ENCODE measurements at regions not wholly inside any gene's neighbourhood (a gene's known extent, or its start where the extent isn't known, plus 50 kb on each side); places are given as distances from the start of the nearest gene placed in this dataset.

DNA sequence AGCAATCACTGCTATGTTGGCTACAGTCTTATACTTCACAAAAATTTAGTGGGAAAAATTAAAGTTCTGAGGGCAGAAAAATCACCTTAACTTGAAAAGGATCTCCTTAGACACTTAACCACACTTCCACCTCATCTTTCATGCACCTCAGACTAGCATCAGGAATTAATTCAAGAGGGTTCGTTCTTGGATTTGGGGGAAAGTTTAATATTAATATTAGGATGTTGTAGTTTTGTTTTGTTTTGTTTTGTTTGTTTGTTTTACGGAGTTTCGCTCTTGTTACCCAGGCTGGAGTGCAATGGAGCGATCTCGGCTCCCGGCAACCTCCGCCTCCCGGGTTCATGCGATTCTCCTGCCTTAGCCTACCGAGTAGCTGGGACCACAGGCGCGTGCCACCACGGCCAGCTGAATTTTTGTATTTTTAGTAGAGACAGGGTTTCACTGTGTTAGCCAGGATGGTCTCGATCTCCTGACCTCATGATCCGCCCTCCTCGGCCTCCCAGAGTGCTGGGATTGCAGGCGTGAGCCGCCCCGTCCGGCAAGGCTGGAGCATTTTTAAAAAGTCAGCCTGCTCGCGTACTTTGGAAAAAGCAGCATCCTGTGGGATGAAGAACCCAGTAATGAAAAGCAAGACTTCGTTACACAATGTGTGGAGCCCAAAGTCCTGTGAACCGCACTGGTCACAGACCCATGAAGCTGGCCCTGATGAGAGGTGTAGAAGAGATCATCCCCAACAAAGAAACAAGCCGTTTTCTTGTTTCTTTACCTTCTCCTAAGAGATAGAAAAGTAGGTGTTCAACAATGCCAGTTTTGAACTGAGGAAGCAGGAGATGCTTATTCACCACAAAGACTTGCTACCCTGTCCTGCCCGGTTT, 194.9 kb downstream of the GPX5 start:
- TF ChIP-seq, protein P1, sequence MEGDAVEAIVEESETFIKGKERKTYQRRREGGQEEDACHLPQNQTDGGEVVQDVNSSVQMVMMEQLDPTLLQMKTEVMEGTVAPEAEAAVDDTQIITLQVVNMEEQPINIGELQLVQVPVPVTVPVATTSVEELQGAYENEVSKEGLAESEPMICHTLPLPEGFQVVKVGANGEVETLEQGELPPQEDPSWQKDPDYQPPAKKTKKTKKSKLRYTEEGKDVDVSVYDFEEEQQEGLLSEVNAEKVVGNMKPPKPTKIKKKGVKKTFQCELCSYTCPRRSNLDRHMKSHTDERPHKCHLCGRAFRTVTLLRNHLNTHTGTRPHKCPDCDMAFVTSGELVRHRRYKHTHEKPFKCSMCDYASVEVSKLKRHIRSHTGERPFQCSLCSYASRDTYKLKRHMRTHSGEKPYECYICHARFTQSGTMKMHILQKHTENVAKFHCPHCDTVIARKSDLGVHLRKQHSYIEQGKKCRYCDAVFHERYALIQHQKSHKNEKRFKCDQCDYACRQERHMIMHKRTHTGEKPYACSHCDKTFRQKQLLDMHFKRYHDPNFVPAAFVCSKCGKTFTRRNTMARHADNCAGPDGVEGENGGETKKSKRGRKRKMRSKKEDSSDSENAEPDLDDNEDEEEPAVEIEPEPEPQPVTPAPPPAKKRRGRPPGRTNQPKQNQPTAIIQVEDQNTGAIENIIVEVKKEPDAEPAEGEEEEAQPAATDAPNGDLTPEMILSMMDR (IDR thresholded peaks at IDR 0.05; ENCODE audit: insufficient read depth, low read length, poor library complexity, severe bottlenecking), result no peak
- no peak for TF ChIP-seq EZH2phosphoT487 (conservative IDR thresholded peaks at IDR 0.05; ENCODE audit: low read length)
